Ishikawa (cell line): ENCODE measurements at regions not wholly inside any gene's neighbourhood (a gene's known extent, or its start where the extent isn't known, plus 50 kb on each side); places are given as distances from the start of the nearest gene placed in this dataset.

Source experiments
- CEBPB ChIP-seq: IDR thresholded peaks from 2 replicates; pipeline ENCODE4 v1.6.1; 2012
- CREB1 ChIP-seq: IDR thresholded peaks from 2 replicates; pipeline ENCODE4 v1.6.1; 2012; ENCODE audit warnings: low read depth
- EGR1 ChIP-seq: IDR thresholded peaks from 2 replicates; pipeline ENCODE4 v1.6.1; 2012
- EP300 ChIP-seq: IDR thresholded peaks from 2 replicates; pipeline ENCODE4 v1.6.1; 2012; ENCODE audit warnings: borderline replicate concordance
- FOXM1 ChIP-seq: IDR thresholded peaks from 2 replicates; pipeline ENCODE4 v1.6.1; 2012; ENCODE audit warnings: low read depth, borderline replicate concordance
- MAX ChIP-seq: IDR thresholded peaks from 2 replicates; pipeline ENCODE4 v1.6.1; 2012
- NFIC ChIP-seq: IDR thresholded peaks from 2 replicates; pipeline ENCODE4 v1.6.1; 2012
- RAD21 ChIP-seq: IDR thresholded peaks from 2 replicates; pipeline ENCODE4 v1.6.1; 2012; ENCODE audit warnings: low read depth
- REST ChIP-seq: IDR thresholded peaks from 2 replicates; pipeline ENCODE4 v1.6.1; 2012; ENCODE audit warnings: low read depth, mild to moderate bottlenecking
- TAF1 ChIP-seq: IDR thresholded peaks from 2 replicates; pipeline ENCODE4 v1.6.1; 2012; ENCODE audit warnings: low read depth, mild to moderate bottlenecking
- TCF12 ChIP-seq: IDR thresholded peaks from 2 replicates; pipeline ENCODE4 v1.6.1; 2012; ENCODE audit warnings: low read depth
- TEAD4 ChIP-seq: IDR thresholded peaks from 2 replicates; pipeline ENCODE4 v1.6.1; 2012
- USF1 ChIP-seq: IDR thresholded peaks from 2 replicates; pipeline ENCODE4 v1.6.1; 2012
- YY1 ChIP-seq: IDR thresholded peaks from 2 replicates; pipeline ENCODE4 v1.6.1; 2012; ENCODE audit warnings: low read depth
- ZBTB7A ChIP-seq: IDR thresholded peaks from 2 replicates; pipeline ENCODE4 v1.6.1; 2012; ENCODE audit warnings: low read depth

- TF ChIP-seq ZBTB7A (no peak), TAF1 (no peak), REST (no peak), MAX (no peak), EP300 (no peak), TEAD4 (no peak)
These were observed 277.5 kb upstream of the SGCG start for GRCh38 chr13:22903301-22903700.

DNA sequence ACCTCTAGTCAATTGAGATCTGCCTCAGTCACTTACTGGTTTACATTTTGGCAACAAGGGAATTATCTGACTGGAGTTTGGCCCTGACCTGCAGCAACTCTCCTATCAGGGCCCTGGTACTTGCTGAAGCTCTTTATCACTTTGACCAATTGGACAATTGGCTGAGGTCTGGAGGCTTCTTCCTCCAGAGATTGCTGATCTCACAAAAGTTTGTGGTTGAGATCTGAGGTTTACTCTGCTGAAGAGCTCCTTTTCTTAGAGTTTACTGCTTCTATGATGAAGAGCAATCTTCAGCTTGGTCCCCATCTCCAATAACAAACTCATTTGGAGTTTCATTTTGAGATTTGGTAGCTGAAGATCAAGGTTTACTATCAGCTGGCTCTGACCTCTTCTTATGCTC, 276.9 kb upstream of the SGCG start:
- TF ChIP-seq MAX: no peak
- TF ChIP-seq CREB1: no peak
- TF ChIP-seq NFIC: no peak
- no peak for TF ChIP-seq EGR1
- TF ChIP-seq TCF12: no peak
- TF ChIP-seq YY1: no peak
- TF ChIP-seq ZBTB7A: no peak
- no peak for TF ChIP-seq USF1
- no peak for TF ChIP-seq REST
- TF ChIP-seq RAD21: no peak
- no peak for TF ChIP-seq CEBPB
- no peak for TF ChIP-seq TAF1
- TF ChIP-seq TEAD4: no peak
- TF ChIP-seq EP300: no peak
- no peak for TF ChIP-seq FOXM1

GRCh38 chr13:22915442-22916082, 265.2 kb upstream of the SGCG start:
- TF ChIP-seq USF1 (no peak), CEBPB (no peak), REST (no peak), NFIC (no peak), ZBTB7A (peak; percentile 93), TAF1 (no peak), TEAD4 (no peak), EGR1 (no peak), FOXM1 (no peak), EP300 (no peak), YY1 (0 out of 2 replicates have a peak, but pooled peaks have one; percentile 47), MAX (peak; percentile 28), CREB1 (no peak), TCF12 (0 out of 2 replicates have a peak, but pooled peaks have one; percentile 10), RAD21 (no peak)
